Naive B cell (primary cell): ENCODE measurements at regions not wholly inside any gene's neighbourhood (a gene's known extent, or its start where the extent isn't known, plus 50 kb on each side); places are given as distances from the start of the nearest gene placed in this dataset.

Experiments used
- ATAC-seq, 2 donors: fragments of 150-1000 bp; cut with Tn5 transposase; 2 replicates each; pipeline ENCODE4 v1.10.0; 2021; ENCODE audit warnings: low read depth in 2 of 2, mild to moderate bottlenecking in 2 of 2, moderate library complexity in 2 of 2
- DNase-seq: peaks from one replicate; pipeline ENCODE4 v3.0.0; 2022
- H3K27ac Mint-ChIP-seq, 6 donors: one replicate each; pipeline ENCODE4 v1.8.0; 2020 to 2022; ENCODE audit warnings: mild to moderate bottlenecking in 6 of 6, mixed read lengths in 6 of 6, moderate library complexity in 5 of 6, inconsistent platforms in 2 of 6
- H3K27me3 Mint-ChIP-seq, 3 donors: one replicate each; pipeline ENCODE4 v1.8.0; 2021 to 2022; ENCODE audit warnings: mixed read lengths in 3 of 3, mild to moderate bottlenecking in 1 of 3
- H3K36me3 Mint-ChIP-seq, 2 donors: one replicate each; pipeline ENCODE4 v1.8.0; 2020 to 2022; ENCODE audit warnings: mixed read lengths in 2 of 2, inconsistent platforms in 1 of 2, mild to moderate bottlenecking in 1 of 2
- H3K4me1 Mint-ChIP-seq, 3 donors: one replicate each; pipeline ENCODE4 v1.8.0; 2020 to 2022; ENCODE audit warnings: mixed read lengths in 3 of 3, inconsistent platforms in 1 of 3, mild to moderate bottlenecking in 1 of 3, moderate library complexity in 1 of 3
- H3K4me3 Mint-ChIP-seq, 8 donors: one replicate each; pipeline ENCODE4 v1.8.0; 2020 to 2022; ENCODE audit warnings: mild to moderate bottlenecking in 8 of 8, mixed read lengths in 8 of 8, moderate library complexity in 8 of 8, inconsistent platforms in 2 of 8
- H3K9me3 Mint-ChIP-seq, 7 donors: one replicate each; pipeline ENCODE4 v1.8.0; 2020 to 2022; ENCODE audit warnings: mixed read lengths in 7 of 7, mild to moderate bottlenecking in 5 of 7, inconsistent platforms in 2 of 7, moderate library complexity in 1 of 7

- ATAC-seq (no peak), DNase-seq (no peak)
- no peak overlapping the region for H3K27ac Mint-ChIP-seq
- peaks cover 2 to 33% (median 22%) of the 10 kb centered on the region in 3 donors for H3K27me3 Mint-ChIP-seq
- no peaks in the 10 kb centered on the region for H3K36me3 Mint-ChIP-seq
- no peak overlapping the region for H3K4me3 Mint-ChIP-seq
- peaks cover 0 to 4% (median 0%) of the 10 kb centered on the region in 7 donors for H3K9me3 Mint-ChIP-seq
- no peaks in the 10 kb centered on the region for H3K4me1 Mint-ChIP-seq
These were observed 245.6 kb downstream of the HTR7 start for GRCh38 chr10:90612276-90612675.

DNA sequence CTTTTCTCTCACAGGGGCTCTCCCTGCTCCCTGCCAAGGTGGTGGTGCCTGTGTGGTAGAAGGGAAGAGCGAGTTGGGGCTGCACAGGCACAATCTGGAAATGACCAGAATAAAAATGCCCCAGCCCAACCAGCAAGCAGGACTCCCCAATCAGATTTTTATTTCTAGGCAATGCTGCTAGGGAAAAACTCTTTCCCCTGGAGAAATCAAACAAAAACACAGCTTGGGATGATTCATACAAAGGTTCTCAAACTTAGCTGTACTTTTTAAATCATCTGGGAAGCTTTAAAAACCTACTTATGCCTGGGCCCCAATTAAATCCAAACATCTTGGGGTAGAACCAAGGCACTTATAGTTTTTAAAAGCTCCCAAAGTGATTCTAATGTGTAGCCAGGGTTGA is 243.2 kb downstream of the HTR7 start:
- Mint-ChIP-seq H3K4me1 (no peaks in the 10 kb centered on the region), H3K4me3 (no peak overlapping the region), H3K27me3 (peaks cover 0 to 39% (median 22%) of the 10 kb centered on the region in 3 donors), H3K9me3 (peaks cover 0 to under 1% (median 0%) of the 10 kb centered on the region in 7 donors), H3K27ac (no peak overlapping the region), H3K36me3 (no peaks in the 10 kb centered on the region)
- DNase-seq (no peak), ATAC-seq (no peak)

DNA sequence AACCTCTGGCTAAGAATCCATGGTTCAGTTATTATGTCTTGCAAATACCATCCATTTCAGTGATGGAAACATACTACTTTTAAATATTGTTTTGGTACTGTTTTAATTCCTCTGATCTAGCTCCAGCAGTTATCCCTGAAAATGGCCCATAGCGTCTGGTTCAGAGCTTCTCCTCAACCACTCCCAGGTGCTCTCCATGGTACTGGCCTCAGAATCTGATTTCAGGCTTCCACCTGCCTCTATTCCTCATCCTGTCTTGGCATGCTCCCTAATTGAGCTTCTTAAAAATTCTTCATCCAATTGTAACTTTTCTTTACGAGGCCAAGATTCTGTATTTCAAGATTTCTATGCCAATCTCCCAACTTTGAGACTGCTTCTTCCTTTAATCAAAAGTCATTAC is 236.3 kb downstream of the HTR7 start:
- H3K4me3 Mint-ChIP-seq = no peak overlapping the region
- no peak overlapping the region for H3K27ac Mint-ChIP-seq
- no peaks in the 10 kb centered on the region for H3K36me3 Mint-ChIP-seq
- H3K27me3 Mint-ChIP-seq = peaks cover 8 to 47% (median 15%) of the 10 kb centered on the region in 3 donors
- H3K4me1 Mint-ChIP-seq = no peaks in the 10 kb centered on the region
- ATAC-seq (no peak), DNase-seq (no peak)
- H3K9me3 Mint-ChIP-seq = peaks cover 0 to 3% (median 0%) of the 10 kb centered on the region in 7 donors

- H3K9me3 Mint-ChIP-seq = peaks cover 0 to 11% (median 5%) of the 10 kb centered on the region in 7 donors
- H3K4me1 Mint-ChIP-seq = no peaks in the 10 kb centered on the region
- no peak for ATAC-seq
- no peak overlapping the region for H3K27ac Mint-ChIP-seq
- peaks cover 5 to 20% (median 11%) of the 10 kb centered on the region in 3 donors for H3K27me3 Mint-ChIP-seq
- no peaks in the 10 kb centered on the region for H3K36me3 Mint-ChIP-seq
- no peak for DNase-seq
- H3K4me3 Mint-ChIP-seq = no peak overlapping the region
These were observed 222.6 kb downstream of the HTR7 start for GRCh38 chr10:90635111-90635765.

DNA sequence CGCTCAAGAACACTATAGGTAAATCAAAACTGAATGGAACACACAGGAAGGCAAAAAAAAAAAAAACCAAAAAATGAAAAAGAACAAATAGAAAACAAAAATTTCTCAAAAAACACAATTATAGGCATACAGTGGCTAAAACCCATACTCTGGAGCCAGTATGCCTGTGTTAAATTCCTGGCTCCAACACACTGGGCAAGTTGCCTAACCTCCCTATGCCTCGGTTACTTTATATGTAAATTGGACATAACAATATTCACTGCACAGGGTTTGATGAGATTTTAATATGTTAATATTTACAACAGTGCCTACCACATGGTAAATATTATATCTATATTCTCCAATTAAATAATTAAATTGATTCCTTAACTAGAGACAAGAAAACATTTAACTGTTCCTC is 217.1 kb downstream of the HTR7 start:
- H3K27me3 Mint-ChIP-seq = peaks cover 0 to 21% (median 0%) of the 10 kb centered on the region in 3 donors
- peaks cover 0 to 11% (median 5%) of the 10 kb centered on the region in 7 donors for H3K9me3 Mint-ChIP-seq
- no peak overlapping the region for H3K27ac Mint-ChIP-seq
- no peak for ATAC-seq
- DNase-seq = no peak
- no peaks in the 10 kb centered on the region for H3K4me1 Mint-ChIP-seq
- no peaks in the 10 kb centered on the region for H3K36me3 Mint-ChIP-seq
- H3K4me3 Mint-ChIP-seq = no peak overlapping the region

DNA sequence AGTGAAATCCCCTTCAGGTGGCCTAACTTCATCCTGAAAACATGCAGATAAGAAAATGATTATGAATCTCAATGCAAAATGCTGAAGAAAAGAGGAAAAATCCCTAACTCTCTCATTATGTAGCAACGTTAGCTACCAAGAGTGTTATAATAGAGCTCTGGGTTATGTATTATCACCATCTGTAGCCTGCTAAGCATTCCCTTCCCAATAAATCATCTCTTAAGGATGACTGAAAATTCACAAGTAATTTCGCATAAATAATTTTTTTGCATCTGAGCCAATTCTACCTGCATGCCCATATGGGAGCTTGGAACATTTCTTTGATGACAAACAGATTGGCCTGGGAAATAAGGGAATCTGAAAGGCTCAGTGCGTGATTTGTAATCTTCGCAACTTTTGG is 216.1 kb downstream of the HTR7 start:
- Mint-ChIP-seq H3K9me3 (peaks cover 0 to 12% (median 5%) of the 10 kb centered on the region in 7 donors), H3K36me3 (no peaks in the 10 kb centered on the region), H3K27ac (no peak overlapping the region), H3K4me1 (no peaks in the 10 kb centered on the region), H3K27me3 (peaks cover 0 to 21% (median 0%) of the 10 kb centered on the region in 3 donors), H3K4me3 (no peak overlapping the region)
- no peak for DNase-seq
- ATAC-seq = no peak

GRCh38 chr10:90642136-90642535 is 215.7 kb downstream of the HTR7 start:
- Mint-ChIP-seq H3K4me3 (no peak overlapping the region), H3K27ac (peak overlapping the region in 1 of 6 donors; percentile 10)

GRCh38 chr10:90642650-90643049 is 215.2 kb downstream of the HTR7 start:
- Mint-ChIP-seq H3K4me3 (no peak overlapping the region), H3K36me3 (no peaks in the 10 kb centered on the region), H3K9me3 (peaks cover 0 to 12% (median 5%) of the 10 kb centered on the region in 7 donors), H3K27me3 (peaks cover 0 to 16% (median 0%) of the 10 kb centered on the region in 3 donors), H3K4me1 (no peaks in the 10 kb centered on the region), H3K27ac (no peak overlapping the region)
- no peak for ATAC-seq
- DNase-seq = no peak

More at GRCh38 chr10:90642136-90642535, 215.7 kb downstream of the HTR7 start:
- DNase-seq = no peak
- ATAC-seq = no peak
- no peaks in the 10 kb centered on the region for H3K4me1 Mint-ChIP-seq
- peaks cover 0 to 12% (median 5%) of the 10 kb centered on the region in 7 donors for H3K9me3 Mint-ChIP-seq
- peaks cover 0 to 19% (median 0%) of the 10 kb centered on the region in 3 donors for H3K27me3 Mint-ChIP-seq
- H3K36me3 Mint-ChIP-seq = no peaks in the 10 kb centered on the region

GRCh38 chr10:90644165-90644564 is 213.7 kb downstream of the HTR7 start:
- H3K27me3 Mint-ChIP-seq = peaks cover 0 to 14% (median 8%) of the 10 kb centered on the region in 3 donors
- DNase-seq (no peak), ATAC-seq (no peak)
- no peaks in the 10 kb centered on the region for H3K36me3 Mint-ChIP-seq
- no peak overlapping the region for H3K4me3 Mint-ChIP-seq
- H3K27ac Mint-ChIP-seq = no peak overlapping the region
- no peaks in the 10 kb centered on the region for H3K4me1 Mint-ChIP-seq
- H3K9me3 Mint-ChIP-seq = peaks cover 0 to 12% (median 4%) of the 10 kb centered on the region in 7 donors

GRCh38 chr10:90650858-90651257 is 207.0 kb downstream of the HTR7 start:
- peaks cover 12 to 36% (median 16%) of the 10 kb centered on the region in 3 donors for H3K27me3 Mint-ChIP-seq
- ATAC-seq (no peak), DNase-seq (no peak)
- H3K27ac Mint-ChIP-seq = no peak overlapping the region
- H3K4me3 Mint-ChIP-seq = no peak overlapping the region
- H3K9me3 Mint-ChIP-seq = peaks cover 0 to 16% (median 8%) of the 10 kb centered on the region in 7 donors
- no peaks in the 10 kb centered on the region for H3K4me1 Mint-ChIP-seq
- H3K36me3 Mint-ChIP-seq = peaks cover 0 to 8% of the 10 kb centered on the region in 2 donors

DNA sequence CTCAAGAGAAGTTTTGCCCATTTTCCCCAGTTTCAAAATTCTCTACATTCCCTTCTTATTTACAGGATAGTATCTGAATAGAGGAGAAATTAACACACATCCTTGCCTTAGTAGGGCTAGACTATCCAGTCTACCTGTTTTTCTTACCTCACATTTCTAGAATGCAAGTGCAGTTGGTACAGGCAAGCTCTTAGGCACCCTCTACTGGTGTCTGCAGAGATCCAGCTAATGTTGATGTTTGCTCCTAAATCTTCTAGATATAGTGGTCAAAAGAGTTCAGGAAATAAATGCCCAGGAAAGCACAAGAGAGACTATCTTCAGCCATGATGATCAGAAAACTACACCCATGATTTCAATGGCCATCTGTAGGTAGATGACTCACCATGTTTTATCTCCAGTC is 205.3 kb downstream of the HTR7 start:
- Mint-ChIP-seq H3K4me1 (no peaks in the 10 kb centered on the region), H3K9me3 (peaks cover 0 to 16% (median 8%) of the 10 kb centered on the region in 7 donors), H3K36me3 (peaks cover 0 to 8% of the 10 kb centered on the region in 2 donors), H3K4me3 (no peak overlapping the region), H3K27ac (no peak overlapping the region), H3K27me3 (peaks cover 19 to 51% (median 27%) of the 10 kb centered on the region in 3 donors)
- no peak for DNase-seq
- ATAC-seq = no peak

DNA sequence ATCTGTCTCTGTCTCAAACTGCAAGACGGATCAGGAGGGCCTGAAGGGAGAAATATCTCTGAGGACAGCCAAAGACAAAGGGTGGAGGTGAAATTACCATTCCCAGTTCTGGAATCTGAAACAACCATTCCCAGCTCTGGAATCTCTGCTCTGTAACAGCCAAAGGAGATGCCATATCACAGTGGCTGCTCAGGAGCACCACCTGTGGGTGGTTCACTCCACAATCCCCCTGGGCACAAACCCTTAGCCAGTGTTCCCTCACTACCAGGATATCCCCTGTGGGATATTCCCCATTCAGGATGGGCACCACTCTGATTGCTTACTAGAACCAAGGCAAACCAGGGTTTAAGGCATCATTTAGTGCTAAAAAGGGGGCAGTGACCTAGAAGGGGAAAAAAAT is 199.0 kb downstream of the HTR7 start:
- Mint-ChIP-seq H3K4me3 (no peak overlapping the region), H3K36me3 (peaks cover 0 to 13% of the 10 kb centered on the region in 2 donors)

DNA sequence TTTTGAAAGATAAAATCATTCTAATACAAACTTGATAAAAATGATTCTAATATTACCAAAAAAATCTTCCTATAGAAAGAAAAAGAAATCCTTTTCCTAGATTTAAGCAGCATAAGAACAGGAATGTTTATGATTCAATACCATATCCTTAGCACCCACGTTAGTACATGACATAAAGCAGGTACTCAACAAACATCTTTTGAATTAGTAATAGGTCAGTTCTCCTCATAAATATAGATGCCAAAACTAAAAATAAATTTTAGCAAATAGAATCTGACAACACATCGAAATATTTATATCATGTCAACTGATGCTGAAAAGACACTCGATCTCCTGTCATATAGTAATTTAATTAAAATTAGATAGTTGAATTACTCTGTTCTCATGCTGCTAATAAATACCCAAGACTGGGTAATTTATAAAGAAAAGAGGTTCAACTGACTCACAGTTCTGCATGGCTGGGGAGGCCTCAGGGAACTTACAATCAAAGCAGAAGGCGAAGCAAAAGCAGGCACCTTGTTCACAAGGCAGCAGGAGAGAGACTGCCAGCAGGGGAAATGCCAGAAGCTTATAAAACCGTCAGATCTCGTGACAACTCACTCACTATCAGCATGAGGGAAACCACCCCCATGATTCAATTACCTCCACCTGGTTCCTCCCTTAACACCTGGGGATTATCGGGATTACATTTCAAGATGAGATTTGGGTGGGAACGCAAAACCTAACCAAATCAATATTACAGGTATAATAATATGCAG is 191.8 kb downstream of the HTR7 start:
- H3K36me3 Mint-ChIP-seq = no peaks in the 10 kb centered on the region
- ATAC-seq (no peak), DNase-seq (no peak)
- no peaks in the 10 kb centered on the region for H3K4me1 Mint-ChIP-seq
- no peak overlapping the region for H3K4me3 Mint-ChIP-seq
- peaks cover 0 to 7% (median 1%) of the 10 kb centered on the region in 7 donors for H3K9me3 Mint-ChIP-seq
- peaks cover 13 to 25% (median 13%) of the 10 kb centered on the region in 3 donors for H3K27me3 Mint-ChIP-seq
- H3K27ac Mint-ChIP-seq = no peak overlapping the region

More for the DNA sequence above, 199.0 kb downstream of the HTR7 start:
- Mint-ChIP-seq H3K4me1 (no peaks in the 10 kb centered on the region), H3K9me3 (peaks cover 8 to 16% (median 13%) of the 10 kb centered on the region in 7 donors), H3K27me3 (peaks cover 39 to 49% (median 43%) of the 10 kb centered on the region in 3 donors), H3K27ac (no peak overlapping the region)
- DNase-seq (no peak), ATAC-seq (no peak)

GRCh38 chr10:90674461-90674860 is 183.4 kb downstream of the HTR7 start:
- no peak for ATAC-seq
- Mint-ChIP-seq H3K4me1 (no peaks in the 10 kb centered on the region), H3K27me3 (peaks cover 14 to 28% (median 21%) of the 10 kb centered on the region in 3 donors), H3K9me3 (no peaks in the 10 kb centered on the region), H3K4me3 (no peak overlapping the region), H3K36me3 (no peaks in the 10 kb centered on the region), H3K27ac (no peak overlapping the region)
- DNase-seq = no peak
